CD1c-positive myeloid dendritic cell (primary cell): ENCODE measurements at regions not wholly inside any gene's neighbourhood (a gene's known extent, or its start where the extent isn't known, plus 50 kb on each side); places are given as distances from the start of the nearest gene placed in this dataset.
"Not testable (repeated sequence)": the region's sequence is repeated elsewhere in the genome, so short reads cannot be mapped to it uniquely, and the experiment has no call there.

Experiments used
- DNase-seq: peaks from one replicate; pipeline ENCODE4 v3.0.0-alpha.2; 2016; ENCODE audit errors: extremely low spot score

DNA sequence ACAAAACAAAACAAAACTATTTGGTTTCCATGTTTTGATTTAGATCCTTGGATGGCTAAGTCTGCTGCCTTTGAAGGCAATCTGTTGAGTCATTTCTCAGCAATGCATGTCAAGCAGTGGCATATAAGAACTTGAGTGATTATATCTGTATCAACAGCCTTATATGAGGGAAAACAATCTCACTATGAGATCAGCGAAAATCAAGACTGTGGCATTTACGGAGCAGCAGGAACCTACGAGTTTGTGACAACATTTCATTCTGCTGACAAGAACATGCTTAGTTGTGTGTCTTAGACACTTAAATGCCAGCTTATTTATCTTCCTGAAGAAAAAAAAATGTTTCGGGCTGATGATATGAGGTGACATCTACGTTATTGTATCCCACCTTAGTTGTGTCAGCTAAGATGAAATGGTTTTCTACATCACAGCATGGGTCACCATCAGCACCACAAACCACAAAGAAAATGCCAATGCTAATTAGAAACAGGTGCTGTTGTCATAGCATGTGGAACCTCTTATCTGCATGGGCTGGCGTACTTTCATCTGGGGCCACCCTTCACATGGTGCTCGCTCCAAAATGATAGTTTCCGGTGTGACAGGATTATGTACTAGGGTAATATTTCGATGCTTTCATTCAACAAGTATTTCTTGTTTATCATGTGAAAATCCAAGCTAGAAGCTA lies 1085.5 kb downstream of the SORCS1 start:
- no peak for DNase-seq

DNA sequence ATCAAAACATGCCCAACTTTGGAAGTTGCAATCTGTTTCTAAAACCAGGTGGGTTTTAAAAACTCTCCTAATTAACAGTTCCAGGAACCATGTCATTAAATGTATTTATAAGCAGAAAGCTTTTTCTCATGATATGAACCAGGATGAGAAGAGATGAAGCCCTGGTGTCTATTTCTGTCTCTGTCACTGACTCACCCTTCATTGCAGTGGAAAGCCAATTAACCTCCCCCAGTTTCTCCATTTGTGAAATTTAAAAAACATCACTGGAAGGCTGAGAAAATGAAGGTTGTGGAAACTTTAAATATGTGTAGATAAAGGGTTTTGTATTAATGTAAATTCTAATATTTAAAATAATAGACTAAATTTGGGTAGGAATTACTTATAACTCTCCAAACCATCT lies 1088.0 kb downstream of the SORCS1 start:
- DNase-seq = no peak

DNA sequence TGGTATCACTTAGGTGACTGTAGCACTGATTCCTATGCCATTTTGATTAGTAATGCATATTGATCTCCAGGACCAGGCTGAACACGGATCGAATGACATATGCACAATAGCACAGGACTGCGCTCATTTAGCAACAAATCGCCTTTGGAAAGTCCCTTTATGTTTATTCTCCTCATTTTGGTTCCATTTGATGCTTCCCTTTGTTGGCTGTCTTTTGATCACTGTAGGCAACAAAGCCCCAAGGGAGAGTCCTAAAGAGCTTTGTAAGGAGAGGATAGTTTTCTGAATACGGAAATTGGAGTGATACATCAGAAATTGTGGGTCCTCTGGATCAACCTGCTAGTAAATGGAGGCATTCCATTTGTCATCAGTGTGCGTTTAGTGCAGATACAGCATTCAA lies 1111.4 kb downstream of the SORCS1 start:
- no peak for DNase-seq

DNA sequence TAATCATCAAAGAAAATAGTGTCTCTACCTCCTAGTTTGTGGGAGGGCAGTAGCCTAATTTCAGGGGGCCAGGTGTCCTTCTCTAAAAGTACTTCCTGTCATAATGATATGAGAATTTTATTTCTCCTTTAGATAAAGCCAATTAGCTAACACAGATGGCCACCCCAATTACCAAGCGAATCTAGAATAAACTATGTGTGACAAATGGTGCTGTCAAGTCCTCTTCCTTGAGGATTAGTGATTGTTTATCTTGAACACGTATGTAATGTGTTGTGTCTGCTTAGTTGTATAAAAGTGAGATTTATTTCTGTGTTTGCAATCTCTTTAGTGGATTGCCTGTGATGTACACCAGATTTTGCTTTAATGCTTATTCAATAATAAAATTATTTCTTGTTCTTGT lies 1120.0 kb downstream of the SORCS1 start:
- no peak for DNase-seq

DNA sequence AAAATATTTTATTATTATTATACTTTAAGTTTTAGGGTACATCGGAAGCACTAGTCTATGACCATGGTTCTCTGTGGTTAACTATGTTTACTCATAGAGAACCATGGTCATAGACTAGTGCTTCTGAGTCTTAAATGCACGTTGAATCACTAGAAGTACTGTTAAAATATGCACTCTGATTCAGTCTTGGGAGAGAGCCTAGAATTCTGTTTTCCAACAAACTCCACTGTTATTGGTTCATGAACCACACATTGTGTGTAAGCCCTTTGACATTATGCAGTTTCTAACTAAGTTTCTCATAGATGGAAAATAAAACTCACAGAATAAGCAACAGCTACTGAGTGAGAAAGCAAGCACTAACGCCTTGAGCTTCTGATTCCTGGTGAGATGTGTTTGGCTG lies 1120.6 kb downstream of the SORCS1 start:
- no peak for DNase-seq

DNA sequence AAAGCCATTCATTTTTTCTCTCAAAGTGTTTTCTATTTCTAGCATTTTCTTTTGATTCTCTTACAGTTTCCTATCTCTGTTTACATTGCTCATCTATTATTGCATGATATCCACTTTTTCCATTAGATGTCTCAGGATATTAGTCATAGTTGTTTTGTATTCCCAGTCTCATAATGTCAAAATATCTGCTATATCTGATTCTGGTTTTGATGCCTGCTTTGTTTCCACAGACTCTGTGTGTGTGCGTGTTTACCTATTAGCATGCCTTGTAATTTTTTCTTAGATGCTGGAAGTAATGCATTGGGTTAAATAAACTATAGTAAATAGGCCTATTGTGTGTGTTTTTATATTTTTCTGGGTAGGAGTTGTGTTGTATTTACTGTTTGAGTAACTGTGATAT lies 1126.3 kb downstream of the SORCS1 start:
- no peak for DNase-seq

DNA sequence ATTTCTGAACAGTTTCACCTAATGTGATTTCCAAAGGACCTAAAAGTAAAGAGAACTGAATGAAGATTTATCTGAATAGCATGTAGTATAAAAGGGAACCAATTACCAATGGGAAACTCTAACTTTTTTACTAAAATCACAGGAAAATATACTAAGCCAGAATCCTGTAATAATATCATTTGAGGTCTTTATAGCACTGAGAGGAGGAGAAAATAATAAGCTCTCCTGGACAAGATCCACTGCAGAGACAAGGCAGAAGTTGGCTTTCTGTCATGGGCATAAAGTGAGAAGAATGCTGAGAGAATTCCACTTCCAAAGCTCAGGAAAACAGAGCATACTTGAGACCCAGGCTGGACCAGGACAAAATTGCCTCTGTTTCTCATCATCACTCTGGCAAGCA lies 1131.4 kb downstream of the SORCS1 start:
- DNase-seq = no peak

DNA sequence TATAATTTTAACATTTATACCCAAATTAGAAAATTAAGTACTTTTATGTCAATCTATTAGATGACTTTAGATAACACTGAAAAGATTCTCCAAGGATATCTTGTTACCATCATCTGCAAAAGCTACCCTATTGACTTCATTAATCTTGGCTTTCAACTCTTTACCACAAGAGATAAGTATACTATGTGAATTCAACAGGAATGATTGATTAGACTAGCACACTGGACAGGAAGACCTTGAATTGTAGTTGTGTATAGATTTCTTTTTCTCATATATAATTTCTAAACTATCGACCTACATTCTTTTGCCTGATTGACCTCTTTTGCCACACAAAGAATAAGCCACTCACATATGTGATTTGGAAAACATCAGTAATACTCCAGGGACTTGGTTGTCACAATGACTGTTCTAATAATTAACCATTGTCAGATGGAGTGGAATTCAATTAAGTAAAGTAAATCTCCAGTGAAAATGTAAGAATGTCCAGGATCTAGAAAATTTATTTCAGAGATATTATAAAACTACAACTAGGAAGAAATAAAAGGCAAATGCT lies 1132.0 kb downstream of the SORCS1 start:
- no peak for DNase-seq

DNA sequence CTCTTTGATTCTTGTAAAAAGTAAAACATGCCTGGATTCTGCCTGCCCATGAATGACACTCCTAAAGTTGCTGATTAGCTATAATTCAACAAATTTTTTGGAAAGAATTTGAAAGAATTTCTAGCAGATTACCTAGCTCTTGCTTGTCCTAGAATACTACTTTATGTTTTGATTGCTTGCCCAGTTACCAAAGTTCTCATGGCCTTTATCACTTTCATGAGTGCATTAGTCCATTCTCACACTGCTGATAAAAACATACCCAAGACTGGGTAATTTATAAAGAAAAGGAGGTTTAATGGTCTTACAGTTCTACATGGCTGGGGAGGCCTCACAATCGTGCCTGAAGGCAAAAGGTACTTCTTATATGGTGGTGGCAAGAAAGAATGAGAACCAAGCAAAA lies 1137.3 kb downstream of the SORCS1 start:
- DNase-seq = no peak

DNA sequence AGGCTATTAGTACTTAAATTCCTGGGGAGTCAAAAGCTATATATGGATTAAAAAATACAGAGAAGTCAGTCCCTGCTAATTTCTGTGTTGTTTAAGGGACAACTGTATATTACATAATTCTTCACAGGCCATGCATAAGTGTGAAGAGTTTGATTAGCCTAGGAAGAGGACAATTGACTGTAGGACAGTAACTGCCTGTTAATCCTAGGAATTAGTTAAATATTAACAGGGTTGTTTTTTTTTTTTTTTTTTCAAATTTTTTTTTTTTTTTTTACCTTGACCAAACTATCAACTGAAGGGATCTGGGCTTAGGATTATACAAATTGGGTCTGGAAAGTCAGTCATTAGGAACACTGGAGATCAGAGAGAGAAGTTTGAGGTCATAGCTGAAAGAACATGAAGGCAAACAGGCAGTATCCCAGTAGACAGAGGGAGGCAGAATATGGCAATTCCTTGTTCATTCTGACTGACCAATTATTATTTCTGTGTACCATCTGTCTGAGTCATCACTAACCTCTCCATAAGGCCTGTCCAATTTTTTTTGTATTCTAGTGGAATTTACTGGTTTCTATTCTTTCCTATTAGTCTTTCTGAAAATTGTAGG lies 1139.2 kb downstream of the SORCS1 start:
- no peak for DNase-seq

DNA sequence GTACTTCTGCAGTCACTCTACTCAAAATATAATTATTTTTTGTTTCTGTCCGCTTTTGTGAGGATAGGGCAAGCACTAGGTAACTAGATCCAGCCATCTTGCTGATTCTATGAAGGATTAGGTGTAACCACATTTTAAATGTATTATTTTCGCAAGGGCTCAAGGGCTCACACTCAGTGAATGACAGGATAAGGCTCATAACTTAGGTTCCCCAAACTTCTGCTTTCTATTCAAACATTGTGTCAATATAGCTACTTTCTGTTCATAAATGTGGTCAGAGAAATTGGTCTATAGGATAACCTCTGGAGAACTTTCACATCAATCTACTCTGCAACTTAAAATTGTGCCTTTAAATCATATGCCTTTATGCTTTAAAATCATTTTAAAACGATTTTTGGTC lies 1141.2 kb downstream of the SORCS1 start:
- no peak for DNase-seq

DNA sequence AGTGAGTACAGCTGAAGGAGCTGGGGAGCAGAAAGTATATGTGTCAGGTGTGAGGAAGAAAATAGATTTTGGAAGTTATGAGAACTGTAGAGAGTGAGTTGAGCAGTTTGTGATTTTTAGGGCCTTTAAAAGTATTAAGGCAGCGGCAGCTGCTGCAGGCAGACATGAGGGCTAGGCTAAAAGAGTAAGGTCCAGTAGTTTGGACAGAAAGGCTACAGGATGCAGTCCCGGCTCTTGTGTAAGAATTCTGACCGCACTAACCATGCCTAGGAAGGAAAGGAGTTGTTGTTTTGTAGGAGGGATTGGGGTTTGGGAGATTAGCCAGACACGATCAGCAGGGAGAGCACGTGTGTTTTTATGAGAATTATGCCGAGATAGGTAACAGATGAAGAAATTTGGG lies 1144.9 kb downstream of the SORCS1 start:
- not testable (repeated sequence) for DNase-seq

DNA sequence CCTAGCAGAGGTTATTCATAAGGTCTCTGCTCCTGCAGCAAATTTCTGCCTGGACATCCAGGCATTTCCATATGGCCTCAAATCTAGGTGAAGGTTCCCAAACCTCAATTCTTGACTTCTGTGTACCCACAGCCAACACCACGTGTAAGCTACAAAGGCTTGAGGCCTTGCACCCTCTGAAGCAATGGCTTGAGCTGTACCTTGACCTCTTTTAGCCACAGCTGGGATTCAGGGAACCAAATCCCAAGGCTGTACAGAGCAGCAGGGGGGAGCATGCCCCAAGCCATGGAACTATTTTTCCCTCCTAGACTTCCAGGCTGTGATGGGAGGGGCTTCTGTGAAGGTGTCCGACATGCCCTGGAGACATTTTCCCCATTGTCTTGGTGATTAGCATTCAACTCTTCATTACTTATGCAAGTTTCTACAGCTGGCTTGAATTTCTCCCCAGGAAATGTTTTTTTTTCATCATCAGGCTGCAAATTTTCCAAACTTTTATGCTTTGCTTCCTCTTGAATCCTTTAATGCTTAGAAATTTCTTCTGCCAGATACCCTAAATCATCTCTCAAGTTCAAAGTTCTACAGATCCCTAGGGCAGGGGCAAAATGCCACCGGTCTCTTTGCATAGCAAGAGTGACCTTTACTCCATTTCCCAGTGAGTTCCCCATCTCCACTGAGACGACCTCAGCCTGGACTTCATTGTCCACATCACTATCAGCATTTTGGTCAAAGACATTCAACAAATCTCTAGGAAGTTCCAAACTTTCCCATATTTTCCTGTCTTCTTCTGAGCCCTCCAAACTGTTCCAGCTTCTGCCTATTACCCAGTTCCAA lies 1148.9 kb downstream of the SORCS1 start:
- DNase-seq = not testable (repeated sequence)

DNA sequence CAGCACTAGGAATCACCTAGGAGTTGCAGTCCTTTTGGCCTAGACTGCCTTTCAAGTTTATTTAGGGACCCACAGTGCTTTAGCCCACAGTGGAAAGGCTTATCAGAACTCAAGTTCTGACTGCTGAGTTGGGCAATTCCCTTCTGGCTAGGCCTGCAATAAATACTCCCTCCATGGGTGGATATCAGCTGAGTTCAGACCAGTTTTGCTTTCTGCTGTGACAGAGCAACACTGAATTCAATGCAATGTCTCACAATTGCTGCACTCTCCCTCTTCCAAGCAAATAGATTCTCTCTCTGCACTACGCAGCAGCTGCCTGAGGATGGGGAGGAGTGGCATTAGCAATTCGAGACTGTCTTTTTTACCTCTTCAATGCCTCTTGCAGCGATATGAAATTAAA lies 1153.3 kb downstream of the SORCS1 start:
- DNase-seq = no peak

DNA sequence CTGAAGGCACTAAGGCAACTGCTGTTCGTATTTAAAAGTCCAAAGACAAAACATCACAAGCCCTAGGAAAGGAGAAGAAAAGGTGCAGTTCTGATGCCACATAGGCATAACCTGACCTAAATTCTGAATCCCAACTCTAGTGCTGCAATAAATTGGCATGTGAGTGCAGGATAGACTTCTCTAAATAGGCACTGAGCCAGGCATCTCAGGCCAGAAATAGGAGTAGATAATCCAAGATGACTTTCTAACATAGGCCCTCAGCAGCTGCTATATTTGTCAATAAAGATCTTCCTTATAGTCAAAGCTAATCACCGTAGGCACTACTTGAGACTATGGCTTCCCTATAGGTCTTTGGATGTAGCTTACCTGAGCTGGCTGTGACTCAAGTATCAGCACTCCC lies 1163.8 kb downstream of the SORCS1 start:
- DNase-seq = no peak

DNA sequence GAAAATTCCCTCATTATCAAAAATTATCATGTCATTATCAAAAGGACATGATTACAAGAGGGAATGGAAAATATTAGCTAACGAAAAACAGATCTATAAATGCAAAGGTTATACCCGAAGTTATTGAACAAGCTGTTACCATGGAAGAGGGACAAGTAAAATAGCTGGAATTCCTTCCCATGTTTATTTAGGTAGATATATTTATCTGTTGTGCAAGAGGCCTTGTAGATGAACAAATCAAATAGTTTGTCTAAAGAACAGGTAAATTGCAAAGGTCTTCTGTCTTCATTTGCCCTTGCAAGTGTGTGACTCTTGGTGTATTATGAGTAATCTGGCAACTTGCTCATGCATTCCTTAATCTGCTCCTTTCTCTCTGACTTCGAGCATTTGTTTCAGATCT lies 1170.9 kb downstream of the SORCS1 start:
- DNase-seq = no peak

DNA sequence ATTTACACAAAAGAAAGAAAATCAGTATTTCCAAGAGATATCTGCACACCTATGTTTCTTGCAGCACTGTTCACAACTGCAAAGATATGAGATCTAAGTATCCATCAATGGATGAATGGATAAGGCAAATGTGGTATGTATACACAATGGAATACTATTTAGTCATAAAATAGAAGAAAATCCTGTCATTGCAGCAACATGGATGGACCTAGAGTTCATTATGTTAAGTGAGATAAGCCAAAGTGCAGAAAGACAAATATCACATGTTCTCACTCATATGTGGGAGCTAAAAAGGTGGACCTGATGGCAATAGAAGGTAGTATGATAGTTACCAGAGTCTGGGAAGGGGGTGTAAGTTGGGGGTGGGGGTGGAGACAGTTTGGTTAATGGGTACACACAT lies 1171.6 kb downstream of the SORCS1 start:
- no peak for DNase-seq

DNA sequence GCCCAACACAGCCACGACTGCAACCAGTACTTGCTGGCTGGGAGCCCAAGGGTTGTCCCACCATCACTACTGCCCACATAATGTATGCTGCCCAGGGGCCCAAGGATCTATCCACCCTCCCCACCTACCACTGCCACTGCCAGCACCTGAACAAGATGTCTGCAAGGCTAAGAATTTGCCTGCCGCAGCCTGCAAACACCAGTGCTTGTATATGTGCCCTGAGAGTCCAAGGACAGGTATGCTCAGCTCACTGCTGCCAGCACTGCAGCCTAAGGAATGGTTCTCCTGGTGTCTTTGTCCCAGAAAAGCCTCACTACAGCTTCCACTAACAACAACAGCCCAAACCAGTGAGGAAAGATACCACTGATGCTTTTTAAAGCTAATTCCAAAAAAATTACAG lies 1174.0 kb downstream of the SORCS1 start:
- no peak for DNase-seq

DNA sequence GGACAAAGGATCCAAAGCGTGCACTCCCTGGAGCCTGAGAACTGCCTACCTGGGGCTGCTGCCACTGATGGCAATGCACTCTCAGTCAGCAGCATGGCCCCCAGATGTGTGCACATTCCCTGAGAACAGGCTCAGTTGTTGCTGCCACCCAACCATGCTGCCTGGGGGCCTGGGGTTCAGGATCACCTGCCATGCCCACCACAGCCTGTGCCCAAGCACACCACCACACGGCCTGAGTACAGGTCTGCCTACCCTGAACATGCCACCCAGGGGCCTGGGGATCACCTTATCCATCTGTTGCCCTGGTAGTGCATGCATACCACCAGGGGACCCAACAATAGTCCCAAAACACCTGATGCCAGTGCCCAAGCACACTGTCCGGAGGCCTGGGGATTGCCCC lies 1174.5 kb downstream of the SORCS1 start:
- no peak for DNase-seq

DNA sequence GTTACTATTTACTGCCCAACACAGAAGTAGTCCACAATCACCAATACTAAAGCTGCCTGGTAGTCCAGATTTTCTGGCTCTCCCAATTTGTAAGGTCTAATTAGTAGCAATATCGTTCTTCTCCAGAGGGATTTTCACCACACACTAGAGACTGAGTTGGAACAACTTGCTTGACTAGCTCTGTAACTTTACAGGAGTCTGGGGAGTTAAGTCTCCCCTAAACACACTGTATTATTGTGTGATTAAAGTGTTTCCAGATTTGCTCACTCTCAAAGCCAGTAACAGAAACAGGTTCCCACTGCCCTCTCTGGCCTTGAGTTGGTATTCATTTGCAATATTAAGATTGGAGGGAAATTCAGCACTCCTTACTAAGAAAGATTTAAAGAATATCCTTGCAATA lies 1175.7 kb downstream of the SORCS1 start:
- DNase-seq = no peak

DNA sequence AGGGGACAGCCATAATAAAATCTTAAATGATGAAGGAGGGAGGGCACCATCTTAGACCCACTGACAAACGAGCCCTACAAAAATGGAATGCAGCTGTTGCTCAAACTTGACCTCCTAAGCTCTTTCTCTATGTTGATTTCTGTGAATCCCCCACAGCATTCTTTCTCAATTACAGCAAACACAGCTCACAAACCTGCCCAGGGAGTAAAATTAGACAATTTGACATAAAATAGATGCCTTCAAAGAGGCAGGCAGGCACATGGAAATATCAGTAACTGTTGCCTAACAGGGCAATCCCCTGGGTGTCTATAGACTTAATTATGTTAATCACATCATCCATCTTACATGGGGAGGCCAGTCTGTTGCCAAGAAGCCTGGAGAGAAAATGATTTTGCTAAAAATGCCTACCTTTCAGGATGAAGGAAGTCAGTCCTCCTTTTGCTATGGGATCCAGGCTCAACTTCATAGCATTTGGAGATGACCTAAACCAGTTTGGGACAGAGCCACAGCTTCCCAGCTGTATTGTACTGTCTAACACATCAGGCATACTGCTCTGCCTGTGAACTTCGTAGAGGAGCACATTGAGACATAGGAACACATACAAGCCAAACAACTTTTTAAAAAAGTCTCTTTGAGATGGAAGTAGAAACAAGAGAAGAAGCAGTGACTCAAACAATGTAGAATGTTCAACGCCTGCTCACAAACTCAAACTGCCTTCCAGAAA lies 1177.4 kb downstream of the SORCS1 start:
- DNase-seq = no peak

DNA sequence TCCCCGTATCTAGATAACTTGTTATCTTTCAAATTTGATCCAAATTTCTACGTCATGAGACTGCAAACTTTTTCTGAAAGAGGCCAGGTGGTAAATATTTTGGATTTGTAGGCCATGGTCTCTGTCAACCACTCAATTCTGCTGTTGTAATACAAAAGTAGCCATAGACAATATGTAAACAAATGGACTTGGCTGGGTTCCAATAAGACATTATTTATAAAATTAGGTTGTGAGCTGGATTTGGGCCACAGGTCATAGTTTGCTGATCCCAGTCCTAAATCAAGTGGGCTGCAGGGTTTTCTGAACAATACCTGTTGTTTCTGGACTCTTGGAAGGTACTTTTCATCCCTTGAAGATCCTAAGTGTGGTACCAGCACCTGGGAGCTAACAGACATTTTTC lies 1178.0 kb downstream of the SORCS1 start:
- no peak for DNase-seq
